ENCODE measurements at regions not wholly inside any gene's neighbourhood (a gene's known extent, or its start where the extent isn't known, plus 50 kb on each side); places are given as distances from the start of the nearest gene placed in this dataset.

GRCh38 chr12:66947119-66947518 lies 268.2 kb upstream of the GRIP1 start:
- Histone ChIP-seq H3K27me3 (no peaks in the 10 kb centered on the region), H3K4me1 (no peaks in the 10 kb centered on the region), H3K9ac (no peak overlapping the region), H3K36me3 (no peaks in the 10 kb centered on the region), H3K4me3 (no peak overlapping the region), H3K9me3 (no peaks in the 10 kb centered on the region), H4K20me1 (0 out of 2 replicates have a peak, but pooled peaks cover 5% of the 10 kb centered on the region), H3K27ac (no peak overlapping the region), H3K4me2 (no peak overlapping the region)
- TF ChIP-seq Cebpa-rat (IDR thresholded peaks at IDR 0.05) = no peak

GRCh38 chr12:66952668-66953067 lies 273.8 kb upstream of the GRIP1 start:
- H3K27ac ChIP-seq = no peak overlapping the region
- peaks cover 2% of the 10 kb centered on the region; the same call in 1 of the 2 replicates for H4K20me1 ChIP-seq
- no peaks in the 10 kb centered on the region for H3K36me3 ChIP-seq
- TF ChIP-seq Cebpa-rat (IDR thresholded peaks at IDR 0.05) = no peak
- H3K9ac ChIP-seq = no peak overlapping the region
- no peaks in the 10 kb centered on the region for H3K27me3 ChIP-seq
- H3K4me3 ChIP-seq = no peak overlapping the region
- H3K9me3 ChIP-seq = no peaks in the 10 kb centered on the region
- H3K4me1 ChIP-seq = no peaks in the 10 kb centered on the region
- H3K4me2 ChIP-seq = no peak overlapping the region

- Histone ChIP-seq H4K20me1 (peaks cover 5% of the 10 kb centered on the region; the same call in 1 of the 2 replicates), H3K27me3 (no peaks in the 10 kb centered on the region), H3K9me3 (no peaks in the 10 kb centered on the region), H3K9ac (no peak overlapping the region), H3K36me3 (no peaks in the 10 kb centered on the region), H3K4me2 (no peak overlapping the region), H3K4me3 (no peak overlapping the region), H3K27ac (no peak overlapping the region), H3K4me1 (peaks cover under 1% of the 10 kb centered on the region; the same call in 1 of the 2 replicates)
- TF ChIP-seq Cebpa-rat (IDR thresholded peaks at IDR 0.05) = no peak
These were observed 277.4 kb upstream of the GRIP1 start for GRCh38 chr12:66956300-66956699.

- no peak for TF ChIP-seq Cebpa-rat (IDR thresholded peaks at IDR 0.05)
These were observed 280.4 kb upstream of the GRIP1 start for GRCh38 chr12:66959276-66959675.

GRCh38 chr12:66960006-66960405 lies 281.1 kb upstream of the GRIP1 start:
- no peak for TF ChIP-seq Cebpa-rat (IDR thresholded peaks at IDR 0.05)
- Histone ChIP-seq H3K27ac (no peak overlapping the region), H3K4me3 (no peak overlapping the region), H3K9ac (no peak overlapping the region), H3K36me3 (no peaks in the 10 kb centered on the region), H3K4me2 (no peak overlapping the region), H3K9me3 (0 out of 2 replicates have a peak, but pooled peaks cover 4% of the 10 kb centered on the region), H3K4me1 (peaks cover 37% of the 10 kb centered on the region), H4K20me1 (peaks cover 20% of the 10 kb centered on the region), H3K27me3 (no peaks in the 10 kb centered on the region)

More at GRCh38 chr12:66959276-66959675, 280.4 kb upstream of the GRIP1 start:
- Histone ChIP-seq H4K20me1 (peaks cover 15% of the 10 kb centered on the region), H3K27ac (no peak overlapping the region), H3K4me2 (no peak overlapping the region), H3K9ac (no peak overlapping the region), H3K36me3 (no peaks in the 10 kb centered on the region), H3K4me3 (no peak overlapping the region), H3K27me3 (no peaks in the 10 kb centered on the region), H3K4me1 (peaks cover 30% of the 10 kb centered on the region), H3K9me3 (0 out of 2 replicates have a peak, but pooled peaks cover 4% of the 10 kb centered on the region)

GRCh38 chr12:66960704-66961690 lies 282.1 kb upstream of the GRIP1 start:
- H3K4me2 ChIP-seq = peak overlapping the region; percentile 55
- H3K27ac ChIP-seq = no peak overlapping the region
- H3K9ac ChIP-seq = no peak overlapping the region
- H3K27me3 ChIP-seq = no peaks in the 10 kb centered on the region
- no peak overlapping the region for H3K4me3 ChIP-seq
- H3K4me1 ChIP-seq = peaks cover 47% of the 10 kb centered on the region
- peaks cover 23% of the 10 kb centered on the region for H4K20me1 ChIP-seq
- H3K36me3 ChIP-seq = no peaks in the 10 kb centered on the region
- TF ChIP-seq Cebpa-rat (IDR thresholded peaks at IDR 0.05) = no peak
- 0 out of 2 replicates have a peak, but pooled peaks cover 4% of the 10 kb centered on the region for H3K9me3 ChIP-seq

GRCh38 chr12:66962290-66962689 lies 283.4 kb upstream of the GRIP1 start:
- no peaks in the 10 kb centered on the region for H3K27me3 ChIP-seq
- H3K4me3 ChIP-seq = no peak overlapping the region
- H3K9me3 ChIP-seq = 0 out of 2 replicates have a peak, but pooled peaks cover 4% of the 10 kb centered on the region
- TF ChIP-seq Cebpa-rat (IDR thresholded peaks at IDR 0.05) = no peak
- peak overlapping the region; percentile 55 for H3K4me2 ChIP-seq
- H3K27ac ChIP-seq = no peak overlapping the region
- no peaks in the 10 kb centered on the region for H3K36me3 ChIP-seq
- peaks cover 28% of the 10 kb centered on the region for H4K20me1 ChIP-seq
- H3K4me1 ChIP-seq = peaks cover 56% of the 10 kb centered on the region
- no peak overlapping the region for H3K9ac ChIP-seq

- Histone ChIP-seq H3K4me1 (peaks cover 56% of the 10 kb centered on the region), H3K27me3 (no peaks in the 10 kb centered on the region), H3K4me3 (no peak overlapping the region), H4K20me1 (peaks cover 28% of the 10 kb centered on the region), H3K27ac (no peak overlapping the region), H3K4me2 (peak overlapping the region; percentile 84), H3K36me3 (no peaks in the 10 kb centered on the region), H3K9ac (no peak overlapping the region), H3K9me3 (0 out of 2 replicates have a peak, but pooled peaks cover 4% of the 10 kb centered on the region)
- no peak for TF ChIP-seq Cebpa-rat (IDR thresholded peaks at IDR 0.05)
These were observed 285.0 kb upstream of the GRIP1 start for GRCh38 chr12:66963901-66964300.

GRCh38 chr12:66964629-66965028 lies 285.8 kb upstream of the GRIP1 start:
- no peak overlapping the region for H3K9ac ChIP-seq

GRCh38 chr12:66965621-66966020 lies 286.7 kb upstream of the GRIP1 start:
- H3K9ac ChIP-seq = no peak overlapping the region
- peak; percentile 63; the same call in 1 of the 2 replicates for TF ChIP-seq Cebpa-rat (IDR thresholded peaks at IDR 0.05)
- H4K20me1 ChIP-seq = peaks cover 25% of the 10 kb centered on the region
- no peak overlapping the region for H3K4me3 ChIP-seq
- H3K9me3 ChIP-seq = 0 out of 2 replicates have a peak, but pooled peaks cover 4% of the 10 kb centered on the region
- peak overlapping the region; percentile 84 for H3K4me2 ChIP-seq
- no peaks in the 10 kb centered on the region for H3K27me3 ChIP-seq
- no peak overlapping the region for H3K27ac ChIP-seq
- peaks cover 56% of the 10 kb centered on the region for H3K4me1 ChIP-seq
- H3K36me3 ChIP-seq = no peaks in the 10 kb centered on the region

More at GRCh38 chr12:66964629-66965028, 285.8 kb upstream of the GRIP1 start:
- H3K4me2 ChIP-seq = peak overlapping the region; percentile 84
- H3K9me3 ChIP-seq = 0 out of 2 replicates have a peak, but pooled peaks cover 4% of the 10 kb centered on the region
- H3K27me3 ChIP-seq = no peaks in the 10 kb centered on the region
- H3K36me3 ChIP-seq = no peaks in the 10 kb centered on the region
- peaks cover 28% of the 10 kb centered on the region for H4K20me1 ChIP-seq
- TF ChIP-seq Cebpa-rat (IDR thresholded peaks at IDR 0.05) = no peak
- H3K4me1 ChIP-seq = peaks cover 56% of the 10 kb centered on the region
- peak overlapping the region; percentile 43; the same call in 1 of the 2 replicates for H3K27ac ChIP-seq
- no peak overlapping the region for H3K4me3 ChIP-seq
